Stimulated activated naive CD8-positive, alpha-beta T cell treated with anti-CD3 and anti-CD28 coated beads, Interleukin-15, Interleukin-2, amounts not matched to agents 100 U/mL and 50 U/mL, for 24 hours (primary cell): ENCODE measurements at regions not wholly inside any gene's neighbourhood (a gene's known extent, or its start where the extent isn't known, plus 50 kb on each side); places are given as distances from the start of the nearest gene placed in this dataset.
A peak's percentile ranks its signal among the peaks of the same experiment; 100 is the strongest.
"Not testable (repeated sequence)": the region's sequence is repeated elsewhere in the genome, so short reads cannot be mapped to it uniquely, and the experiment has no call there.

Experiments used
- ATAC-seq: fragments of 150-1000 bp; cut with Tn5 transposase; one replicate; pipeline ENCODE4 v1.10.0; 2021
- DNase-seq: peaks from one replicate; pipeline ENCODE4 v3.0.0; 2021

DNA sequence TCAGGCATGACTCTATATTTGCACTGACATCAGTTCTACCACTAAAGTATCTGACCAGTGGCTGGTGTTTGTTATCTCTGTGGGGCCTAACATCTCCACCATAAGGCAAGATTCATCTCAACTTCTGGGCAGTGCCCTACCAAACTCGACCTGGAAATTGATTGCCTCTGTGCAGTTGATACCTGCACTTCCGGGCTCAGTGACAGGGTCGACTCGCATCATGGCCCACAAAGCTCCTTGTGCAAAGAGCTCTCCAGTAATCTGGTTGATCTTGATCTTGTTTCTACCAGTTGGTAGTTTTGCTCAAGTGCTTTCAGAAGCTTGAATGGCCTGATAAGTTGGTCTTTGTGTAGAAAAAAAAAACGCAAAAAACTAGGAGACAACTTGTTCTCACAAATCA lies 501.1 kb upstream of the JAG1 start:
- no peak for DNase-seq
- ATAC-seq: no peak

DNA sequence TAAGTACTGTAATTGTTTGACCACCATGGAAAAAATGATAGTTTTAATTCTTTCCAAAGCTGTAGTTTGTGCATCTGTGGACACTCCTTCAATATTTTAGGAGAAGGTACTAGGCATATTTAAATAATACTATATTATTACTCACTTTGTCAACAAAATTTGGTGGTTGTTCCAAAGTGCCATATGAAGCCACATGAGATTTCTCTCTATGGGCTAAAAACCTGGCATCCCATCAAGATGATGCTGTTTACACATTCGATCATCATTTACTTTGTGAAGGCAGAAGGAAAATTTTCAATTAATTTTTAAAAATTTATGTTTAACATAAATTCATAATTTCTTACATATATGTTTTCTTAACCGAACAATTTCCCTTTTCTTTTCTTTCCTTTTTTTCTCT lies 502.6 kb upstream of the JAG1 start:
- no peak for DNase-seq
- no peak for ATAC-seq

DNA sequence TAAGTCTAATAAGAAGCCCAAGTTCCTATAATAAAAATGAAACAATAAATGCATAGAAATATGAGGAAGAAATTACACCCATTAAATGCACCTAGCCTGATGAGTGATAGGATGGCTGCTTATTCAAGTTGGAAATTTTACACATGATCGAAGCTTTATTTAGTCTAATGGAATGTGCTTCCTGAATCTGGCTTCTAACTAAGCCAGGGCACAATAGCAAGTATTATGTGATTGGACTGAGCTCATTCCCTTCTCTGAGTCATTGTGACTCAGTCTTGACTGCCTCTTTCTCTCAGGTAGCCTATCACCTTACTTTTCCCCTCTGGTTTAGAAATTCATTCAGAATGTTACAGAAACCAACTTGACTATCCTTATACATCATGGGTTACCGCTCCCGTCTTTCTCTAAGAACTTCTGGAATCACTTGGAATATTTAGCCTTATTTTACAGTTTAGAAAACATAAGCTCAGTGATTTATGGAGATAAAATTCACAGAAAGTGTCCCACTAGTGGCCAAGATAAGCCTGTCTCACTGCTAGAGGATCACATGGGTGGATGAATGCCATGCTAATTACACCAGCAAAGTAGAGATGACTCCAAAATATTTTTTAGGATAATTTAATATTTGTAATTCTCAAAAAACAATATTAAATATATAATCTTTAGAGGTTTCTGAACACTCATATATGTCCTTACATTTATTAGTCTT lies 505.3 kb upstream of the JAG1 start:
- DNase-seq (no peak), ATAC-seq (no peak)

DNA sequence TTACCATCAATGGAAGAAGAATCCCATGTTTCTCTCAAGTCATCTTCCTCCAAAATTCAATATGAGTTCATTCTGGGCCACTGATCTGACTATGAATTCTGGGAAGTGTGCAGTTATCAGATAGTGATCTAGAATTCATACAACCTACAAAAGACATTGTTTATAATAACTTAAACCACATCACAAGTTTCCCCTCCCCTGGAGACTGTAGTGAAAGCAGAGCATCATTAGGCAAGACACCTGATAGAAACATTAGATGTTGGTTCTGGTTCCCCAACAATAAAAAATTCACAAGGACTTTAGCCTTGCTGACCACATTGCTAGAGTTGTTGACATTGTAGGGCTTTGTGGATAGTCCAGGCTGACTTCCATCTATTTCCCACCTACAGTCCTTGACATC lies 506.4 kb upstream of the JAG1 start:
- DNase-seq (no peak), ATAC-seq (no peak)

DNA sequence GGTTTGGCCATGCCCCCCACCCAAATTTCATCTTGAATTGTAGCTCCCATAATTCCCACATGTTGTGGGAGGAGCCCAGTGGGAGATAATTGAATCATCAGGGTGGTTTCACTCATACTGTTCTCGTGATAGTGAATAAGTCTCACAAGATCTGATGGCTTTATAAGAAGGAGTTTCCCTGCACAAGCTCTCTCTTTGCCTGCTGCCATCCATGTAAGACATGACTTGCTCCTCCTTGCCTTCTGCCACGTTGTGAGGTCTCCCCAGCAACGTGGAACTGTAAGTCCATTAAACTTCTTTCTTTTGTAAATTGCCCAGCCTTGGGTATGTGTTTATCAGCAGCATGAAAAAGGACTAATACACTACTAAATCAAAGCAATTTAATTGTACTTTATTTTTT lies 507.3 kb upstream of the JAG1 start:
- not testable (repeated sequence) for ATAC-seq, DNase-seq

DNA sequence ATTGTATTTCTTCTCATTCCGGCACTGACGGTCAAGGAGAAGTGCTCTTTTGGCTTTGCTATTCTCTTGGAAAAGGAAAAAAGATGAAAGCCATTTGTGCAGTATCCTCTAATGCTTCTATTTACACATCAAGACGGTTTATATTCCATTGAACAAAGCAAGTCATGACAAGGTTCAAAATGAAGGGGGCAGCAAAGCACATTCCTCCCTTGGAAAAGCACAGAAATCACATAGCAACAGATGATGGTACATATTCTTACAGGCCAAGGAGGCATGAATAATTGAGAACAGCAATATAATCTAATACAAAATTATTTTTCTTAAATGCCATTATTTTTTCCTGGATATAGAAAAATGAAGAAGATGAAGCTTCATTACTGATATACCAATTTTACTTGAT lies 508.2 kb upstream of the JAG1 start:
- ATAC-seq (no peak), DNase-seq (no peak)

DNA sequence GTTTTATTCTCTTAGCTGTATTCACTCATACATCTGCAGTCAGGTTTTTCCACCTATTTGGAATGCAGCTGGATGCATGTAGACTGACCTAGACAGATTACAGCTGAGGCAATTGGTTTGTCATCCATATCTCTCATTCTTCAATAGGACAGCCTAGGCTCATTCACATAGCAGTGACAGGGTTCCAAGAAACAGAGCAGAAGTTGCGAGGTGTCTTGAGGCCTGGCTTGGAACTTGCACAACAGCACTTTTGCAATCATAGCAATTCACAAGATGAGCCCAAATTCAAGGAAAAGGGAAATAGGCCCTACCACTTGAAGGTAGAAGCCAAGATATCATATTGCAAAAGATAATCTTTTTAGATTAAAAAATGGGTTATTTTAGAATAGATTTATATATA lies 508.9 kb upstream of the JAG1 start:
- DNase-seq: no peak
- no peak for ATAC-seq

DNA sequence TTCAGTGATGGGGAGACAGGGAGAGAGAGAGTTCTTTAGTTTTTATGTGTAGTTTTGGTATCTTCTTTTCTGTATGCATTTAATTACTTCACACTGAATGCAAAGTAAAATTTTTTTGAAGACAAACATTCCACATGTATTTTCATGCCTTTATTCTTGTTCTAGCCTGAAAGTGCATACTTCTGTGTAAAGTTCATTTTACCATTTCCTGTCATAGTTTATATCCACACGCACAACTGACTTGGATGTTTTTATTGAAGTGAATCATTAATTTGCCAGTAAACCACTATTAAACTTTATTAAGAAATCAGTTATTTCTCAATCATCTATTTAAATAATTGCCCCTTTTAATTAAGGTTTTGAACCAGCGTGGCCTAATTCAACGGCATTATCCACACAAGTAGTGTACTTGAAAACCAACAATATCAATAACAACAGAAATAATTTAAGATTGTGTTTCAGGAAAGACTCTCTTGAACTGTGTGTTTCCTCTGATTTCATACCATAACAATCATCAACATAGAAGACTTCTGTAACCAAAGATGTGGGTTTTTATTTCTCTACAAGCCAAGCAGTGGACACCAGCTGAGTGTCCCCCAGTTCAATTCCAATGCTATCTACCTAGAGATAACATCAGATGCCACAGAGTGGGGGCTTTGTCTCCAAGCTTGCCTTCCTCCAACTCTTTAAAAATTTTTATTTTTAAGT lies 512.7 kb upstream of the JAG1 start:
- ATAC-seq (no peak), DNase-seq (no peak)

DNA sequence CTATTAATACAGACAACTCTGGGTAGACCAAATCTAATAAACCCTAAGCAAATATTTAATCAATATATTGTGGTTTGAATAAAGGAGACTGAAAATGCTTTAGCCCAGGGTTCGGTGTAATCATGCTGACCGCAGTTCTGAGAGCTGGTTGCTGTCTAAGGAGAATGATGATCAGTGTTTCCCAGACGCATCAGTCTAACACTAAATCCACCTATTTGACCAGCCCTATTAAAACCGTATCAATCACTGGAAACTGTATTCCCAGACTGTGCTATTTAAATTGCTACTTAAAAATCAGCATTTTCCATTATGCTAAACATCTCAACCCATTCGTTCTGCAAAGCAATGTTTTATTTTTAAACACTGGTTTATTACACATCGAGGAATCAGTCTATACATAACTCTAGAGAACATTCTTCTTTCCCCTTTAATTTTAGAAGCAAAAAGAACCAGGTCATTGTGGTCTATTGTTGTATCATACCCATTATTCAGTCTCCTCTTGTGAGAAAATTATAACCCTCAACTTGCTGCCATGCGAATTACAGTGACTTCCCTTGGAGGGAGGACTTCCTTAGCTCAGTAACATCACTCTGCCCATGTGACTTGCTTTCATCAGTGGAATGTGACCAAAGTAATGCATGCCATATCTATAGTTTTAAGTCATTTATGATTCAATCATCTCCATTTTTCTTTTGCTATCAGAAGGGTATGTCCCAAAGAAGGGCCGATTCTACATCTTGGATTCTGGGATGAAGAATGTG lies 515.2 kb upstream of the JAG1 start:
- DNase-seq (no peak), ATAC-seq (no peak)

DNA sequence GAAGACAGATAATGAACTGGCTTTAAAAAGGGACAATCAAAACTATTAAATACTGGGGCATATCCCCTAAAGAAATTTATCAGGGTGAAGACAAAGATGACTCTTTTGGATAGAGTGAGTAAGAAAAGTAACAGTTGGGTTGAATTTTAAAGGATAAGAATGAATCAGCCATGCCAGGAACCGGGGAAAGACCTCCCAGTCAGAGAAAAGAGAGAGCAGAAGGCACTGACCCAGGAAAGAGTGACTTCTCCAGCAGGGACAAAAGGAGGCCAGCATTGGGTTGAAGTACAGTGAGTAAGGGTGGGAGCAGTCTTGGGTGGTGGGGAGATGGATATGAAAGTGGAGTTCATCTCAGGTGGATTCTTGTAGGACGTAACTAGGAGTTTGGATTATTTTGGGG lies 516.9 kb upstream of the JAG1 start:
- no peak for ATAC-seq

DNA sequence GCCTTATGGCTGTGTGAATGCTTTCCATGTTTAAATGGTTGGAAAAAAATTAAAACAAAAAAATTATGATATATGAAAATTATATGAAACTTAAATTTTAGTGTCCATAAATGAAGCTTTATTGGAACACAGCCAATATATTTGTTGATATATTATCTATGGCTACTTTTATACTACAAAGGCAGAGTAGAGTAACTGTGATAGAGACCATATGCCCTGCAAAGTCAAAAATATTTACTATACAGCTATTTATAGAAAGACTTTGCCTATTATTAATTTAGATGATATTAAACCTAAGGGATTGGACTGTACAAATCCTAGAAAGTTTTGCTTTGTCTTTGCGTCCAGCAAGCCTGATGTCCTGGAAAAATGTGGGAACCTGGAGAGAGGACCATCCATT lies 518.3 kb upstream of the JAG1 start:
- DNase-seq (no peak), ATAC-seq (no peak)

More for the DNA sequence above, 516.9 kb upstream of the JAG1 start:
- DNase-seq: no peak

DNA sequence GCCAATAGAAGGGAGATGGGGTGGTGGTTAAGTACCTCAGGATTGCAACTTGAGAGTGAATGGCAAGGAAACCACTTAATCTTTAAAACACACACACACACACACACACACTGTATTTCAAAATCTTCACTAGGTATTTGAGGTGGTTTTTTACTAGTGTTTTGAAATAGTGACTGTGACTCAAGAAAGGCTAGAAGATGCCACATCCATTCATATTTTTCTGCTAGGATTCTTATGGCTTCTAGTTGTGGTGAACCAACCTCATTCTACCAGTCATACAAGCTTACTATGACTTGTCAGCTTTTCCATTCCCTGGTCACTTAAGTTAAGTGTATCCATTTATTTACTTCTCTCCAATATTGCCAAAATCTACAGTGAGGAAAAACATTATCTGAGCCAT lies 519.4 kb upstream of the JAG1 start:
- DNase-seq (no peak), ATAC-seq (peak; percentile 43)

DNA sequence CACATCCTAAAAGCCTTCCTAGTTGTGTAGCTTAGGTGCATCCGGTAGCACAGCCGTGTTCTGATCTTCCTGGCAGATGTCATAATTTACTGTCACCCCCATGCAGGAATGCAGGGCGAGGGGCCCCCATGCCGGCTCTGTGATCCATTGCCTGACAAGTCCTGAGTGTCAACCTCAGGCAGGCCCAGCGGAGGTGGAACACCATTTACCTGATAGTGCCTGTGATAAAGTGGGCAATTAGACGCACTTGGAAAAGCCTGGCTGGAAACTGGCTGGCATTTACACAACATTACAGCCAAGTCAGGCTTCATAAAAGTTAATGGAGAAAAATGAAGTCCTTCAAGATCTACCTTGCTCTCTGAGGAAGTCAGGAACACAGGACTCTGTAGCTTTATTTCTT lies 521.4 kb upstream of the JAG1 start:
- no peak for DNase-seq
- no peak for ATAC-seq

DNA sequence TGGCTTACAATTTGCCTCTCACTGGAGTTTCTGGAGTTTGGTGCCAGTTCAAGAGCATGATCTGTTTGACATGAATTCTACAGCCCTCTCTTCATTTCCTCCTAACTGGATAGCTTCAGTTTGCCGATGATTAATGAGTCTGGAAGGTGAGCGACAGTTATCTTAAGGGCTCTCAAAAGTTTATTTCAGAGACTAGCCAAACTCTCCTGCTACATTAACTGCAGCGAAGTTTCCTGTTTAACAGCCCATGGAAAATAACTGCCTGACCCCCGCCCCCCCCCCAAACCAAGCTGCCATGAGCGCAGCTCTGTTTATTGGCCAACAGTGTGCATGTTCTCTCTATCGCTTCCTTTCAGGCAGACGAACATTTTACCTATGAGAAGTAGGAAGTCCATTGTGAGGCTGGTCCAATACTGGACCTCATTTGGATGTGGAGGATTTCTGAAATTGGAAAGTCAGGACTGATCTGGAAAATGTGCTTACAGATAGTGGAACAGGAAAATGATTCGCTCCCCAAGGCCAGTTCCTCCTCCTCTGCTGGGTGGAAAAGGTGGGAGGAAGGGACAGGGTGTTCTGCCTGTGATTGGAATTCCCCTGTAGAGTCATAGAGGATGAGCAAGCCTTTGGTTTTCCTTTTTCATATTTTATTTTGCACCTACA lies 522.2 kb upstream of the JAG1 start:
- DNase-seq (no peak), ATAC-seq (no peak)

DNA sequence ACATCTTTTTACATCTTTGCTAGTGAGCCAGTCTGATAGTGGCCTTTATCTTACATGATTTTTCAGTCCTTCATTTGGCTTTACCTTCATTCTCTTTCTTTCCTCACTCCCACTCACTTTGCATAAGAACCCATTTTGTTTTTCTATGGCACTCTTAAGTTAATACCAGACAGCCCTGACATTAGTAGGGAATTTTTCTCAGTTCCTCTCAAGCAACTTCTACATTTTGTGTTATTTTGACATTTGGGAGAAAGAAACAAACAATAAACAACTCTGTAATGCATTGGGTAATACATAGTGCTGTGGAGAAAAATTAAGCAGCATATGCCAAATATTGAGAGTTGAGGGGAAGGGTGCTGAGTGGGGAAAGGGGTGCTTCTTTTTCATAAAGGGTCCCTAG lies 524.1 kb upstream of the JAG1 start:
- no peak for DNase-seq
- ATAC-seq: no peak

DNA sequence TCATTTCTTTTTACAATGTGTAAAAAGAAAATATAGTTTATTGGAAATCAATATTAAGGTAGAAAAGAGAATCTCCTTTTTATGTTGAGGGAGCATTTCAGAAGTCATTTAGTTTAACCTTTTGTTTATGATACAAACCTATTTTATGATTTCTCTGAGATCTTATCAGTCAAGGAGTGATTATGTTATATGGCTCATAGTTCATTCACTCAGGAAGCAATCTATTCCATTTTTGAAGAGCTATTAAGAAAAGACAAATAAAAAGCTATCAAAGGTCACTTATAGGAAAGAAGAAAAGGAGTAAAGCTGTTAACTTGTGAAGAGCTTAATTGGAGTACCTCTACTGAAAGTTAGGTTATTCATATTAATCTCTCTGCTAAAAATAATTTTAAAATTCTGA lies 526.6 kb upstream of the JAG1 start:
- no peak for ATAC-seq
- no peak for DNase-seq

DNA sequence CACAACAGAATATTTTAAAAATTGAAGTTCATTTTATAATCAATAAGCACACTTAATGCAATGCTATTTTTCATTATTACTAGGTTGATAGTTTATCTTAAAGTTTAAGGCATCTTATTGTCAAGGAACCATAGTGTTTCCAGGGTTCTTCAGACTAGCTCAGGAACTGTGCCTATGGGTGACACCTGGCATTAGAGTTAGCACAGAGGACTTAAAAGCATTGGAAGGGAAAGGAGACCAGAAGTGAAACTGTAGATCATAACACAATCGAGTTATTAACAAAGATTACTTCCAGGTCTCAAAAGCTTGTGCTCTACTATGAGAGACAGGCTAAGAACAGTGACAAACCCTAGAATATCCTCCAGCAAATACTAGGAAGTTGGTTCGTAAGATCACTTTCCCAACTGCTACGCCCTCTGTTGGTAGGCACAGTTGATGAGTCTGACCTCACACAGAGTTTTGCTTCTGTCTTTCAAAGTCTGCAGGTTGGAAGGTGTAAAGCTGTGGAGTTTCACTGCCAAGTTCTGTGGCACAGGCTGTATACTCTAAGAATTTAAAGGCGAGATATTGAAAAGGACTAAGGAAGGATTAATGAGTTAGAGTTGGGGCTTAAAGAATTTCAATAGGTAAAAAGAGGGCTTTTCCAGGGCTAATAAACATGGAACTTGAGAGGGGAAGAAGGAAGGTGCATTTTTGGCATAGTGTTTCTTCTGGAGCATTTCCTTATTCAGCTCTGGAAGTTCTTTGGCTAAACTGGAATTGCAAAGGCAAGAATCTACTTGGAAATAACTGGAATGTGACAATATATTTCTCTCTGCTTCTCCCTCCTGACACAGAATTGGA lies 531.3 kb upstream of the JAG1 start:
- peak; percentile 18 for DNase-seq

DNA sequence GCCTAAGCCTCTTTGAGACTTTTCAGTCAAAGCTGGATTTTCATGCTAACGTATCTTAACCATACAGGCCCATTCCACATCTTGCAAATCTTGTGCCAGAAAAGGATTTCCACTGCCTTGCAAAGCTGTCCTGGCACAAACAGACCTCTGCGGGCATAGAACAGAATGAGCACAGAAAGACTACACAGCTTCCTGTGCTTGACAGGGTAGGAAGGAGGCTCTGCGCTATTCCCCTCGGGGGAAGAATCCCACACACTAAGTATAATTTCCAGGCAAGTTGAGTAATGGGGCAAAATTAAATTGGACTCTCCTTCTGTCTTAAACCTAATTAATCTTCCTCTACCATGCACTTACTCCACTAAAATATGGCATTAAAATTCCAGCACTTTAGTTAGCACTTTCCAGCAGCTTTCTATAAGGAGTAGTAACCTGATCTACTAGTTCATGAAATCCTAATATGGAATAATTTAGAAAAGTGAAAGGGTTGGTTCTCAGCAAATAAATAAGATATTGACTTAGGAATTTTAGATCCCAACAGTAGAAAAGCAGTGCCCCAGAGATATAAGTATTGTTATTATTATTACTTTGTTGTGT lies 532.1 kb upstream of the JAG1 start:
- no peak for DNase-seq
- no peak for ATAC-seq

More for the DNA sequence above, 531.3 kb upstream of the JAG1 start:
- no peak for ATAC-seq

DNA sequence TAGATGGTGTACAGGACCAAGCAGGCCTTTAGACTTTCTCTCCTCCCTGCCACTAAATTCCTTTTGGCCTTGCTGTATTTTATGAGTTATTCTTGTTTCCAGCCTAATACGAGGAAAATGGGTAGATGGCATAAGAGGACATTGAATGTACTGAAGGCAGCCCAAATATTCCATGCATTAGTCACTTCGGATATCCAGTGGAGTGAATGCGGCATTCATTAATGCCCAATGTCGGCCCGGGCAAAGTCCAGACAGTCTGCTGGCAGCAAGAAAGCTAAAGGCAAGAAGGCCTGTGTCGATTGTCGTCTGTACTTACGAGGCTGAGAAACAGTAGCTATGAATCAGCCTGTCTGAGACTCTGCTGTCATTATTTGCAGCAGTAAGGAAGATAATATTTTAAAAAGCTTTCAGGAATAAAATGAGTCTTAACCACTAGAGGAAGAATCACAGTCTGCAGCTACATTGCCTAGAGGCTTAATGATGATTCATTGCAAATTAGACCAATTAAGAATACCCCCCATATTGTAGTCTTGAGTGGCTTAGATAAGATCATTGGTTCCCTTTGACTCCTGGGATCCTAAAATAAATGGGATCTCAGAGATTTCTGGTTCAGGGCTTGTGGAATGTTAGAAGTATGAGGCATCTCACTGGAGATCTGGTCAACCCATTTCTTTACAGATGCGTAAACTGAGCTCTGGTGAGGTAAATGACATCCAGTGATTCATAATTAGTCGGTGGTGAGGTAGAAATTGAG lies 534.1 kb upstream of the JAG1 start:
- no peak for DNase-seq
- no peak for ATAC-seq

DNA sequence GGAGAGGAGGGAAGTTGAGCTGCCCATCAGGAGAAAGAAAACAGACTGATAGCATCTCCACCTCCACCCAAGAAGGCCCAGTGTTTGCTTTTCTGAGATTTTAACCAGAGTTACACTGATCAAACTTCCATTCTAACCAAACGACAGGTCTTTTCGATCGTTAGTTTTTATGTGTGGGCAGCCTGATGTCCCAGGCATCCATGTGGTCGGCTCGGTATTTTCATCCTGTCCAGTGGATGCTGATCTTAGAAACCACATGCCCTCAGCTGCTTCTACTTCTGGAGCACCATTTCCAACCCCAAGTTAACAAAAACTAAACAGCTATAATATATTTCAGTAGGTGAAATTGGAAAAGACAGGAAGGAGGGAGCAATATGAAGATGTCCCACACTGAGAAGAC lies 536.8 kb upstream of the JAG1 start:
- no peak for ATAC-seq
- DNase-seq: no peak

DNA sequence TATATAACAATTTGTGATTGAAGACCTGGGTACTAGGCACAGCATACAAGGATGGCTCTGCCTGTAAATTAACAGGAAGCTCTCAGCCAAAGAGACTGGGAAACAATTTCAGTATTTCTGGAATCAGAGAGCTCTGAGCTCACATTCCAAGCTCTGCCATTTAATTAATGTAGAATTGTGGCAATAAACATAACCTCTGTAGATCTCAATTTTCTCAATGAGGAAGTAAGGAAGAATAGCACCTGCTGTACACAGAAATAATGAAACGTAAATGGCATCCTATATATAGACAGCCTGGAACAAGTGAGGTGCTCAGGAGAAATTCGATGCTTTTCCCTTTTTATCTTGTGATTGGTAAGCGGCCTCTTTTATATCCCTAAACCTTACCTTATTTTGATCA lies 538.5 kb upstream of the JAG1 start:
- ATAC-seq: no peak
- no peak for DNase-seq
